ENCODE measurements at regions not wholly inside any gene's neighbourhood (a gene's known extent, or its start where the extent isn't known, plus 50 kb on each side); places are given as distances from the start of the nearest gene placed in this dataset.

DNA sequence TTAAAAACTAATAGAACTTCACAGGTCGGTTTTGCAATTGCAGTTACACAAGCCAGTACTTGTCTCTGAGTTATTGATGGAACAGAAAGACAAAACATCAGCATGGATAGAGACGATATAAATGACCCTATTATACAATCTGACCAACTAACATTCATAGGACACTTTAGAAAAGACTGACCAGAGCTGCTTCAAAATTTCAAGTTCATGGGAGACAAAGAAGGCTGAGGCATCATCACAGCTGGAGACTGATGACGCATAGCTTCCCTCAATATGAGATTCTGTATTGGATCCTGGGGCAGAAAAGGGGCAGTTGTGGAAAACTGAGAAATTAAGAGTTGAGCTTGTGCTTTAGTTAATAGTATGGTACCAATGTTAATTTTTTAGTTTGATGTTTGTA, 174.0 kb downstream of the THBS2 start:
- no peak for TF ChIP-seq CTCF (conservative IDR thresholded peaks at IDR 0.05)
- no peak for TF ChIP-seq ZFX (IDR thresholded peaks at IDR 0.05)
- no peak overlapping the region for H3K27ac ChIP-seq

- no peak for TF ChIP-seq ZFX (IDR thresholded peaks at IDR 0.05)
- TF ChIP-seq CTCF (conservative IDR thresholded peaks at IDR 0.05) = no peak
- H3K27ac ChIP-seq = no peak overlapping the region
Observed at GRCh38 chr6:169078399-169079145, 175.1 kb downstream of the THBS2 start.

- TF ChIP-seq ZFX (IDR thresholded peaks at IDR 0.05) (no peak), CTCF (conservative IDR thresholded peaks at IDR 0.05) (no peak)
- no peak overlapping the region for H3K27ac ChIP-seq
Observed at GRCh38 chr6:169075915-169076654, 177.6 kb downstream of the THBS2 start.

GRCh38 chr6:169075211-169075914, 178.3 kb downstream of the THBS2 start:
- H3K27ac ChIP-seq = no peak overlapping the region
- TF ChIP-seq CTCF (conservative IDR thresholded peaks at IDR 0.05) = no peak
- TF ChIP-seq ZFX (IDR thresholded peaks at IDR 0.05) = no peak

GRCh38 chr6:169074526-169074925, 179.1 kb downstream of the THBS2 start:
- no peak overlapping the region for H3K27ac ChIP-seq
- no peak for TF ChIP-seq ZFX (IDR thresholded peaks at IDR 0.05)
- no peak for TF ChIP-seq CTCF (conservative IDR thresholded peaks at IDR 0.05)

DNA sequence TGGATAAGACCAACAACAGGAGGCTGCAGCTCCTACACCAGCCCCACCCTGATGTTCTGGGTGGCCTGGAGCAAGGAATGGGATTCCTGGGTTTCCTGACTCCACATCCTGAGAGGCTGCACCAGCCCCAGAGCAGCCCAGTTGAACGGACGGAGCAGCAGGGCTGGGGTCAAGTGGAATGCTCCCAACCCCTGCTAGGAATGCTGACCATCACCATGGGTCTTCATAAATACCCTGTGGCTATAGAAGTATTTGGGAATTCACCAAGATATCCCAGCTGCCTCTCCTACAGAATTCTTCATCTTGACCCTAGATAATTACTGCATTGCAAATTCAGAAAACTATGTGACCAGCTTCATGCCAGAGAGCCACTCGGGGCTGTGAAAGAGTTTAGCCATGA, 180.3 kb downstream of the THBS2 start:
- TF ChIP-seq CTCF (conservative IDR thresholded peaks at IDR 0.05) = no peak
- TF ChIP-seq ZFX (IDR thresholded peaks at IDR 0.05) = no peak
- no peak overlapping the region for H3K27ac ChIP-seq
